ENCODE measurements at regions not wholly inside any gene's neighbourhood (a gene's known extent, or its start where the extent isn't known, plus 50 kb on each side); places are given as distances from the start of the nearest gene placed in this dataset.
"Not testable (repeated sequence)": the region's sequence is repeated elsewhere in the genome, so short reads cannot be mapped to it uniquely, and the experiment has no call there.

DNA sequence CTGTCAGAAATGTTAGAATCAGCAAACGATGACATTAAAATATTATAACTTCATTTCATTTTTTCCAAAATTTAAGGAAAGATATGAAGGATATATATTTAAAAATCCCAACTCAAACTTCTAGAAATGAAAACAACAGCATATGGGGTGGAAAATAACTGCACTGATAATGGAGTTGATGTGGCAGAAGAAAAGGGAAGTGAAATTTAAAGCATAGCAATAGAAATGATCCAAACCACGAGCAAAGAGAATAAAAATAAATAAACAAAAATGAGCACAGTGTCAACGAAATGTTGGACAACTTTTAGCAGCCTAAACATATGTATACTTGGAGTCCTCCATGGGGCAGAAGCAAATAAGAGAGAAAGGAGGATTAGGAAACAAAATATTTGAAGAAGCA, 280.2 kb downstream of the KCNJ3 start:
- no peak for DNase-seq

DNA sequence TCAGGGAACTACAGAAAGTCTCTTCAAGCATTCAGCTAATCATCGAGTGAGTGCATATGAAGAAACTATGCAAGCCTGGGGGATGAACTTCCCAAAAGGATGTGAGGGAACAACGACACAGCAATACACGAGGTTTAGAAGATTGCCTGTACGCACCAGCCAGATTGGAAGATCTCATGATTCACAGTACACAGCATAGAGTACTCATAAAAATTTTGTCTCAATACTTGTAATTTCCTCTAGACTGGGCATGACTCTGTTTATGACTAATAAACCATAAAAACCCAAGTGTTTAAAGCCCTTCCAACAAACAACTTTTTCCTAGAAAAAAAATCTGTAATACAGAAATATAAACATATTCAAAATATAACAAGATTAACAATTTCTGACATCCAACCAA, 279.7 kb downstream of the KCNJ3 start:
- no peak for DNase-seq

DNA sequence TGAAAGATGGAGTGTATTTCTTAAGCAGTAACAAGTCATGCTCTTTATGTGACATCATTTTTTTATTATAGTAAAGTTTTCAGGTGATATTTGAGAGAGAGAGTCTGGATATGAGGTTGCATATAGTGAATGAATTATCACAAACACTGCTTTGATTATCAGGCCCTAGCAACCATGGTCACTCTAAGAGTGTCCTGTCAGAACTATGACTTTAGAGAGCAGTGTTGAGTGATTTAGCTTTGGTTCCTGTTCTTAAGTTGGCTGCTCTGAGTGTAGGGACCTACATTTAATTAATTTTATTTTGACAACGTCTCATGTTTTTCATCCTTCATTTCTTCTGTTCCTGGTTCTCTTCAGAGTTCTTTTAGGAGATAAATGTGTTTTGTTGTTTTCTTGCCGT, 275.5 kb downstream of the KCNJ3 start:
- DNase-seq: no peak

- no peak for DNase-seq
Observed at GRCh38 chr2:154963511-154963910, 265.0 kb downstream of the KCNJ3 start.

GRCh38 chr2:154961676-154962075, 263.2 kb downstream of the KCNJ3 start:
- DNase-seq: no peak

DNA sequence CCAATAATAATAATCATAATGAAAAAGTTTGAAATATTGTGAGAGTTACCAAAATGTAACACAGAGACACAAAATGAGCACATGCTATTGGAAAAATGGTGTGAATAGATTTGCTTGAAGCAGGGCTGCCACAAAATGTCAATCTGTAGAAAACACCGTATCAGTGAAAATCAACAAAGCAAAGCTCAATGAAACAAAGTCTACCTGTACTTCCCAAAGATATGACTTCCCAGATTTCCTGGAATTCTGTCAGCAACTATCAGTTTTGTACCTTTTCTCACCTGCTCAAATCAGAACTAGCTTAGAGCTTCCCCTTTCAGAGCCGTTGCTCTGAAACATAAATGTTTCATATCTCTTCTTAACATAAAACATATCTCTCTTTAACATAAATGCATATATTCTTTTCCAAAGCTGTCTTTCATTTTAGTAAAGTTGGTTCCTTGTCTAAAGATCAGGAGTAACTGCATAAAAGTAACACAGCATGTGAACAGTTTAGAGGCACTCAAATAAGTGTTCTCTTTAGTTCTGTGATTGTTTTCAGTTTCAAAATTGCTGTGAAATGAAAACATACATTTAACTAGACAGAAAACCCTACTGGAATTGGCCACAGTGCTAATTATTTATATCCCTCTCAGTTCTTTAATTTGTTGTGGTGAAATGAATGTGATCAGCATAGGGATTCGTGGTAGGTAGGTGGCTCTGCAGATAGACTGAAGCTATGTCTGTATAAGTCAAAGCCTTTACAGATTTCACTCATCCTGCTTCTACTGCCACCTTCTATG, 262.5 kb downstream of the KCNJ3 start:
- DNase-seq: no peak

DNA sequence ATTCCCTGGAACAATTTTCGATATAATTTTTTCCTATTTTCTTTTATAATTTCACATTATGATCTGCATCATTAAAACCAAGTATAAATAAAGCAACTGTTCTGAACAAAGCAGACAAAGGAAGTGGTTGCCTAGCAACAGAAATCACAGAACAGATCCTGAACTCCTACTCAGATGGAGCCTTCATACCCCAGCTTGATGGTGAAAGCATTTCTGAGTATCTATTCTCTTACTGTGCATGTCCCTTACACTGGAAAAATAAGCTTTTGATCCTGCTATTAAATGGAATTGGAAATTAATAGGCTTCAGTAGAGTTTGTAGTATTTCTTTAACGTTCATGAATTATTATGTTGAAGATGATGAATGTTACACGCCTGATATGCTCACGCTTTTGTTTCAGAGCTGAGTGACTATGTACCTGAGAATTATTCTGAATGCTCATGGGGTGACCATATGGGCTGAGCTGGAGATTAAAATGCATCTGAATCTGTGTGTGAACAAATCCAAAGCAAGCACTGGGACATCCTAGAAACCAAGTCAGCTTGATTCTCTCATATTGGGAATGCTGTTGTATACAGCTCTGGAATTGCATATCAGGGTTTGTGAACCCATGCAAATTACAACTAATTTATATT, 254.0 kb downstream of the KCNJ3 start:
- DNase-seq: no peak

DNA sequence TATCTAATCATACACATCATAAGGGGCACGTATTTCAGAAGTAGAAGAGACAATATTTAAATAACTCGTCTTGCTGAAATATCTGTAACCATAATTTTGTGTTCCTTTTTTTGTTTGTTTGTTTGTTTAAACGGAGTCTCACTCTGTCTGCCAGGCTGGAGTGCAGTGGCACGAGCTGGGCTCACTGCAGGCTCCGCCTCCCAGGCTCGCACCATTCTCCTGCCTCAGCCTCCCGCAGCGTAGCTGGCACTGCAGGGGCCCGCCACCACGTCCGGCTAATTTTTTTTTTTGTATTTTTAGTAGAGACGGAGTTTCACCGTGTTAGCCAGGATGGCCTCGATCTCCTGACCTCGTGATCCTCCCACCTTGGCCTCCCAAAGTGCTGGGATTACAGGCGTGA, 248.9 kb downstream of the KCNJ3 start:
- DNase-seq: not testable (repeated sequence)

DNA sequence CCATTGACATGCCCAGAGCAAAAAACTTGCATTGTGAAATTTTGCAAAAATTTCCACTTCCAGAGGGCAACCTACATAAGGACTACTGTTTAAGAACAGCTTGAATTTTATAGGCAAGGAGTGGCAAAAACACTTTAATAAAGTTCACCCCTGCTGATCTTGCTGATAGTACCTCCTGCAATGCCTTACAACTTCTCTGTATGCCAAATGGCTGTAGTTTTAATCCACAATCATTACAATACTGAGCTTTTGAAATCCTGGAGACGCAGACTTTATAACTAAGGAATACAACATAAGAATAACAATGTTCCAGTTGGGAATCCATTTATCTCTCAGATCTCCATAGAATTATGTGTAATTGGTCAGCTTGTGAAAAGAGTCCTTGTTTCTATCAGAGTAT, 247.5 kb downstream of the KCNJ3 start:
- no peak for DNase-seq

DNA sequence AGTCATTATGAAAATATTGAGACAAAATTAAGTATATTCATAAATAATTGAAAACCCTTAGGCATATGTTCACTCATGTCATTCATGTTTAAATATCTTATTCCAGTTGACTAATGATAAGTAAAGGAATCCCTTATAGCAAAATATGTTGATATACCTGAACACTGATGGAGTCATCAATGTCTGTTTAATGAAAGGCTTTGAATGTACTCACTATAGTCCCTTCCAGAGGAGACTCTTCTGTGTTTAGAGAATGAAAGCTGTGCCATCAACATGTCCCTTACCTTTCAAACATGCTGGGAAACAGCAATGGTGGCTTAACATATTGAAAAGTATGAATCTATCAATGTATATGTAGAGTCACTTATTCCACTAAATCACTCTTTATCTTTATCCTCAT, 242.9 kb downstream of the KCNJ3 start:
- DNase-seq: no peak

DNA sequence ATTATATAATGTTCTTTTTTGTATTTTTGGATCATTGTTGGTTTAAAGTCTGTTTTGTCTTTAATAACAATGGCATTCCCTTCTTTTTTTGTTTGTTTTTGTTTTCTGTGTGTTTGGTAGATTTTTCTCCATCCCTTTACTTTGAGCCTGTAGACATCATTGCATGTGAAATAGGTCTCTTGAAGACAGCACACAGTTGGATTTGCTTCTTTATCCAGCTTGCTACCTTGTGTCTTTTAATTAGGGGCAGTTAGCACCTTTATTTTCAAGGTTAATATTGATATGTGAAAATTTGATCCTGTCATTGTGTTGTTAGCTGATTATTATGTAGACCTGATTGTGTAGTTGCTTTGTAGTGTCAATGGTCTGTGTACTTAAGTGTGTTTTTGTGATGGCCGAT, 235.7 kb downstream of the KCNJ3 start:
- no peak for DNase-seq

DNA sequence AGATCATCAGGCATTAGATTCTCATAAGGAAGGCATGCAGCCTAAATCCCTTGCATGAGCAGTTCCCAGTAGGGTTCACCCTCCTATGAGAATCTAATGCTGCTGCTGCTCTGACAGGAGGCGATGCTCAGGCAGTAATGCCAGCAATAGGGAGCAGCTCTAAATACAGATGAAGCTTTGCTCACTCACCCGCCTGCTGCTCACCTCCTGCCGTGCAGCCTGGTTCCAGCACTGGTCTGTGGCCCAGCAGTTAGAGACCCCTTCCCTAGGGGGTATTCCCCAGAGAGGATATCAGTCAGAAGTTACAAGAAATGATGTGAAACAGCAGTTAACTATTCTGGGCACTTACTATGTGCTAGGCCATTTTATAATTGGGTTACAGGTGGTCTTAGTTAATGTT, 226.0 kb downstream of the KCNJ3 start:
- no peak for DNase-seq

DNA sequence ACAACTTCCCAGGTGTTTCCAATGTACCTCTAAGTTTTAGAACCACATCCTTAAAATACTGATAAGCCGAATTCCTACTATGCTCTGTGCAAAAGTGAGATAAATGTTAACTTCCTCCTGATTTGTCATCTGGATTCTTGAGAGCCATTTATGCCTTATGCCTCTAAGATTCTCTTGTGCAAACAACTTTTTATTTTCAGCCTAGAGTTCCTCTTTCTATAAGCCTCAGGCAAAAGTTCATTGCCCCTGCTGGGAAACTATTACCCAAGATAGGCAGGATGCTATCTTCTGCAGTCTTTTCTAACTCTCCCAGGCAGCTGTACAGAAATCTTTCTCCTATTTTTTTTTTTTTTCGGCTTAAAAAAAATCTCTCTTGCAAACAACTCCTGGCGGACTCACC, 216.1 kb downstream of the KCNJ3 start:
- DNase-seq: no peak

- no peak for DNase-seq
Observed at GRCh38 chr2:154912215-154912614, 213.7 kb downstream of the KCNJ3 start.

- DNase-seq: no peak
Observed at GRCh38 chr2:154911729-154912128, 213.2 kb downstream of the KCNJ3 start.

- no peak for DNase-seq
Observed at GRCh38 chr2:154910701-154911100, 212.2 kb downstream of the KCNJ3 start.

DNA sequence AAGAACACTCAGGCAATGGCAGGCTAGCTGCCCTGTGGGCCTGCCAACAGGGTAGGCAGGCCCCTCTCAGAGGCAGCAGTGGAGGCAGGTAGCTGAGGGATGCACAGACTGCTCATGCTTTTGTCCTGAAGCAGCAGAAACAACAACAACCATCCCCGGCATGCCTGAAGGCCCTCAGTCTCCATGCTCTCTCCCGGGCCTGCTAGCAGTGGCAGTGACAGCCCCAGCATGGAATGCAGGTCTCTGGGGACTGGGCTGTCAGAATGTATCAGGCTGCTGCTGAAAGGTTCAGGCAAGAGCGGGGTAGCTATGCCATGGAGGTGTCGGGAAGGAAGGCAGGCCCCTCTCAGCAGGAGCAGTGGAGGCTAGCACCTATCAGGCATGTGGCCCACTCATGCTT, 209.8 kb downstream of the KCNJ3 start:
- no peak for DNase-seq

Measured in CD4-positive, alpha-beta T cell treated with Interferon gamma for 1 hour (primary cell).